SW 1271 (cell line): ENCODE measurements at regions not wholly inside any gene's neighbourhood (a gene's known extent, or its start where the extent isn't known, plus 50 kb on each side); places are given as distances from the start of the nearest gene placed in this dataset.

Experiments
- DNase-seq, 2 experiments: peaks; one replicate each; lab custom pipeline; 2025; lab: John Stamatoyannopoulos, UW

DNA sequence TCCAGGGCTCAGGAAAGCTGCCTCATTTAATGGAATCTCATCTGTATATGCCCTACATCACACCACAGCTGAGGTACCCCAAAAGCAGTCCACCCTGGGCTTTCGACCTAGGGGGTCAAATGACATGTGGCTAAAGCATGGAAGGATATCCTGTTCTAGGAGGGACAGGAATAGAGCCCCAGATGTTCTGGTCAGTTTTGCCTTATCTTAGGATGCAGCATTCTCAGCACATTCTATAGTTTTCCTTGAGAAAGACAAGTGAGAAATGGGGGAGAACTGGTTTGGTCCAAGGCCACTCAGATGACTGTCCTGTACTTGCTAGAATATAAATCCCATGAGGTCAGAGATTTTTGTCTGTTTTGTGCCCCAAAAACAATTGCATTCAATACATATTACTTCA, 688.0 kb upstream of the ZEB2 start:
- no peak for DNase-seq

DNA sequence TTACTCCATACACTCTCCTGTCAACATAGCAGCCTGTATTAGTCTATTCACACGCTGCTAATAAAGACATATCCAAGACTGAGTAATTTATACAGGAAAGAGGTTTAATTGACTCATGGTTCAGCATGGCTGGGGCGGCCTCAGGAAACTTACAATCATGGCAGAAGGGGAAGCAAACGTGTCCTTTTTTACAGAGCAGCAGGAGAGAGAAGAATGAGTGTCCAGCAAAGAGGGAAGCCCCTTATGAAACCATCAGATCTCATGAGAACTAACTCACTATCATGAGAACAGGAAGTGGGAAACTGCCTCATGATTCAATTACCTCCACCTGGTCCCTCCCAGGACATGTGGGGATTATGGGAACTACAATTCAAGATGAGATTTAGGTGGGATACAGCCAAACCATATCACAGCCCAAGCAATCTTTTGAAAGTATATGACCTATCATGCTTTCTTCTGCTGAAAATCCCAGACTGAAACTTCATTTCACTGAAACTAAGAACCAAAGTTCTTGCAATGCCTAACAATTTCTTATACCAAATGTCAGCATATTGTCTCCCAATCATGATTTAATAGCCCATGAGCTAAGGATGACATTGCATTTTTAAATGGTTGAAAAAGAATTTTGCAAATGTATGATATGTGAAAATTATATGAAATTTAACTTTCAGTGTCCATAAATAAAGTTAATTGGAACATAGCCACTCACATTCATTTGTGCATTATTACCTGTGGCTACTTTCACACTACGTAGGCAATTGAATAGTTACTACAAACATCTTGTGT, 686.8 kb upstream of the ZEB2 start:
- no peak for DNase-seq

GRCh38 chr2:145203891-145204290, 684.0 kb upstream of the ZEB2 start:
- DNase-seq, result no peak

GRCh38 chr2:145199827-145200706, 680.1 kb upstream of the ZEB2 start:
- no peak for DNase-seq

- no peak for DNase-seq
These were observed 679.1 kb upstream of the ZEB2 start for GRCh38 chr2:145199042-145199441.

GRCh38 chr2:145198555-145198954, 678.6 kb upstream of the ZEB2 start:
- no peak for DNase-seq

DNA sequence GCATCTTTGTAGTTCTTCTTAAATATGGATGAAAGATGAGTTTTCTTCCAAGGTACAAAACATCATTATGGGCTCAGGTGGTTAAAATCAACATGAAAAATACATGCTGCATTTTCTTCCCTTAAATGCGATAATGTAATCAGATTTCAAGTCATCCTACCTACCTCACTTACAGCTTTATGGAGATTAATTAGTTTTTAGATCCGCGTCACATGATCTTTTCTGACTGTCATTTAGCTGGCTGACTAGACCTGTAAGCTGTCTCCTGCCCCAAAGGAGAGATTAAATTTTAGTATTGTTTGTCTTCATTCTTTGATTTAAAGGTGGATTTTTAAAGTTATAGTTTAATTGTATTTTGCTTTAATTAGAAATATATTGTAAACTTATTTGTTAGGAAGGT, 678.0 kb upstream of the ZEB2 start:
- no peak for DNase-seq

DNA sequence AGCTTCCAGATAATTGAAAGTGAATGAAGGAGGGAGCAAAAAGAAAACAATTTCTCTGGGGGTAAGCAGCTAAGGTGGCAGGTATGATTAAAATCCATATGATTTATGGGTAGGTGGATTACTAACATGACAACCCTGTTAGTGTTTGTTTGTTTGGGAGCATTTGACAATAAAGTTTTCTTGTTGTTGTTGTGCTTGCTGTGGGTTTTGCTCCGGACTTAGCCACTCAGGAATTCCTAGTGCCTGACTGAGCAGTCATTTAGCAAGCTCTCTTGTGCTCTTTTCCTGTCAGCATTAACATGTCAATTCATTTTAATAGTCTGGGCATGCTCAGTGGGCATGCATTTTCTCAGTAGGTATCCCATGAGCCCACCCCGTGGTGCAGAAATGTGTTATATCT, 674.8 kb upstream of the ZEB2 start:
- no peak for DNase-seq

- no peak for DNase-seq
These were observed 670.2 kb upstream of the ZEB2 start for GRCh38 chr2:145190031-145190703.

- no peak for DNase-seq
These were observed 666.4 kb upstream of the ZEB2 start for GRCh38 chr2:145186303-145186702.

DNA sequence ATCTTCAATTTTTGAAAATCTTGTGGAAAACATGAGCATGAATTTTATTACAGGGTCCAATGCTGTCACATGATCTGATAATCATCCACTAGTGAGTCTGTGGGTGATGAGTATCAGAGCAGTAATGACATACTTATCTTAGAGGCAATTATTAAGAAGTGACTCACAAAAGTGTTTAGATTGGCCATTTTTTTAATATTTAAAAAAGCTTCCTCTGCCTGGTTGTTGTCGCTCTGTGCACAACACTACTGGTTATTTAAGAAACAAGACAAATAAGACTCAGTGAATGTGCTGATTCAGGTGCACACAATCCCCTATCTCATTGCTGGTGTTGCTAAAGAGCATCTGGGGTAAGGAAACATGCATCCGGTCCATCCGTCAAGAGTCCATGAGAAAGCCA, 665.8 kb upstream of the ZEB2 start:
- DNase-seq, result no peak

DNA sequence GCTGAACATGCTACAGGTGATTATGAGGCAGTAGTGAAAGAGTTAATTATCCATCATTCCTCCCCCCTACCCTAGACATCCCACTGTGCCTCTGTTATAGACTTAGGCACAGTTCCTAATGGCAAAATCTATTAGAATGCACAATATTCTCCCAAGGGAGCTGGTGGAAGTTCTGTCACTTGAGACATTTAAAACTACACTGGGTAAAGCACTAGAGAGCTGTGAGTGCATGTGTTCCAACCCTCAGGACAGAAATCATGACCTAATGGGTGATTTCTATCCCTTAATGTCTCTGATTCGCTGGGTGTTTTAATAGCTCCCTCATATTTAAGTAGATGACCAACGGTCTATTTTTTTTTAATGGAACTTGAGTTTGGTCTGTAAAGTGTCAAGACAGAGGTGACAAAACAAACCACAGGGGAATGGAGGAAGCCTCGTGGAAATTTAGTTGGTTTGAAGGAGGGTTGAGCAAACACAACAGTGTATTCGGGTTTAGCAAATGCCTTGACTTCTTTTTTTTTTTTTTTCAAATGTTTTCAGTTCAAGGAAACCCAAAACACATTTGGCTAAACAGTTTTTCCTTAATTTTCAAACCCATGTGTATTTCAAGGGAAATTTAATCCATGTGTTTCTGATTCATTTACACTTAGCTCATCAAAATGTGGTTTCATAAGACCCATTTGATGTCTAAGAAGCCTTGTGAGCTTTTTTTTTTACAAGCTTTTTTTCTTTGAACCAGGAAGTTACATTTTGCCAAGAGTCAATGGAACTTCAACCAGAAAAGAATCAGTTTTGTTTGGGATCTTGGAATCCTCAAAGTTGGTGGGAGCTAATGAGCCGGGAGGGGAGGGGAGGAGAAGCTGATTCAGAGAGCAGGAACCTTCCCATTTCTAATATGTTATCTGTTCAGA, 665.1 kb upstream of the ZEB2 start:
- no peak for DNase-seq

- DNase-seq, result no peak
These were observed 649.4 kb upstream of the ZEB2 start for GRCh38 chr2:145169285-145169684.

- DNase-seq, result no peak
These were observed 648.2 kb upstream of the ZEB2 start for GRCh38 chr2:145168091-145168490.

DNA sequence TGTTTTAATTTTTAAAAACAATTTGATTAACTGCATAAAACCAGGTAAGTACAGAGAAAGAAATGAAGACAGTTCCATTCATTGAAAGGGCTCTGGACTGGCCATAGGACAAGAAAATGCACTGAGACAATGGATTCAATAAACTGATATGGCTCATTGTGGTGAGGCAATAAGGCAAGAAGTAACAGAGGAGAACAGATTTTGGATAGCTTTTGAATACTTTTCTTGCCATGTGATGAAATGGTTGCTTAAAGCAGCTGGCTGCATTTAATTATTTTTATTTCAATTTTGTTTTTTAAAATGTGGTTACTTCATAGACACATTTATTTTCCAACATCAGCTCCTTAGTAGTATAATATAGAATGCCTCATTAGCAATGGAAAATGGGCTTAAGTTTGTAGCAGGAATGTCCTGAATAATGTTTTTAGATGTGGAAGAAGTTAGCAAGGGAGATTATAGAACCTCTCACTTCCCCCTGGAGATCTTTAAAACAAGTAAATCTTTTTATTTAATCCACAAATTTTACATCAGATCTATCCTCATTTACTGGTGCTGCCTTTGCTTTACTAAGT, 646.9 kb upstream of the ZEB2 start:
- DNase-seq, result no peak

GRCh38 chr2:145161656-145162055, 641.7 kb upstream of the ZEB2 start:
- no peak for DNase-seq

DNA sequence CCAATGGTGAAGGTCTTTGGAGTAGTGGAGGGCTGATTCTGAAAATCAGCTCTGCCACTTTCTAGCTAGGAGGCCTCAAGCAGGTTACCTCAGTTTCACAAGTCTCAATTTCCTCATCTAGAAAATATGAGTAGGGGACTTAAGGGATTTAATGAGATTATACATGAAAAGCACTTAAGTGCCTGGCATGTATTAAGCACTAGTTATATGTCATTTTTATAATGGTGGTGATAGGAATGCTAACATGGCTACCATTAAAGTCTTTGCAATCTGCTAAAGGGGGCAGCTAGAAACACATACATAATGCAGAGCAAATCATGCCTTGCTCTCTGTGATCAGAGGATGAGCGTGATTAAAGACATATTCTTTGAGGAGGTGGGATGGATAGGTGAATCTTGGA, 640.9 kb upstream of the ZEB2 start:
- DNase-seq, result no peak

DNA sequence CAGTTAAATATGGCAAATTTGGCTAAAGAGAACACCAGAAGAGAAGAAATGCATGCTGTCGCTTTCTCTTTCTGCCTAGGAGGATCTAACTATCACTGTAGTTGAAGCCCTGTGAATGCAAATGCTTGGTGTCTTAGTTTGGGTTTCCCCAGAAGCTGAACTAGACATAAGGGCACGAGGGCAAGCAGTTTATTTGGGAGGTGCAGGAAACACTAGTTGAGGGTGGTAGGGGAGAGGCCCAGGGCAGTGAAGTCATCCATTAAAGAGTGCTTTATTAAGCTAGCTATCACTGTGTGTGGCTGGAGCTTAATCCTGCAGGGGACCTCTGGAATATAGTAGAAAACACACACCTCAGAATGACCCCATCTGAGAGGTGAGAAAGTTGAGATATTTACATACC, 639.8 kb upstream of the ZEB2 start:
- no peak for DNase-seq

DNA sequence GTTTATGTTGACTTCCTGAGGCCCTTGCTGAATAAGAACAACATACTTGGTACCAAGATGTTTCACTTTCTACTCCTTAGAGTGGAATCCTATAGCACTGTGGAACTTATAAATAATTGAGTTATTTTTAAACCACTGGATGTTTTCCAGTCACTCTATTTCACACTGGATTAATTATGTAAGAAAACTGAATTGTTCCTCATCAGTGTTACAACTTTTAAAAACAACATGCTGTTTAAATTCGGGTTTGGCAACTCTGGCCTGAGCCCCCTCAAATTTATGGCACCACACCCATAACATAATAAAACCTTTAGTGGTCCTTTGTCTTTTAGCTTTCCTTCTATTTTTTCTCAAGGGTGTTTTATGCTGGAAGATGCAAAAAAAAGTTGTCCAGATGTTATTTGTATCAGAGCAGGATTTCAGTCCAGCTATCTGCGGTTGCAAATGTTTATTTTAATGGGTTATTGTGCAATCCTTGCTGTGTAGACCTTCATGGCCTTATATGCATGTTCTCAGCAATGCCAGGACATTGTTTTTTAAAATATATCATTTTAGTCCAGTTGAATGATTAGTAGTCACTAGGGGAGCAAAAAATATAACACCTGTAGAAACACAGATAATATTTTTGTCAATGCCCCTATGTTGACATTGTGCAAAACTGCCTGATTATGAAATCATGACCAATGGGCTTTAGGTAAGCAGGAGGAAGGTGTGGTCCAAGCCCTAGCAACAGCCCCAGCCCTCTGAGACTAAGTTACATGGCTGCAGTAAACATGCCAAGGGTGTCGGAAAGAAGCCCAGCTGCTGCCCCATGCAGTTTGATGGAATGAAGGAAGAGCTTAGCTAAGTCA, 638.0 kb upstream of the ZEB2 start:
- DNase-seq, result no peak

DNA sequence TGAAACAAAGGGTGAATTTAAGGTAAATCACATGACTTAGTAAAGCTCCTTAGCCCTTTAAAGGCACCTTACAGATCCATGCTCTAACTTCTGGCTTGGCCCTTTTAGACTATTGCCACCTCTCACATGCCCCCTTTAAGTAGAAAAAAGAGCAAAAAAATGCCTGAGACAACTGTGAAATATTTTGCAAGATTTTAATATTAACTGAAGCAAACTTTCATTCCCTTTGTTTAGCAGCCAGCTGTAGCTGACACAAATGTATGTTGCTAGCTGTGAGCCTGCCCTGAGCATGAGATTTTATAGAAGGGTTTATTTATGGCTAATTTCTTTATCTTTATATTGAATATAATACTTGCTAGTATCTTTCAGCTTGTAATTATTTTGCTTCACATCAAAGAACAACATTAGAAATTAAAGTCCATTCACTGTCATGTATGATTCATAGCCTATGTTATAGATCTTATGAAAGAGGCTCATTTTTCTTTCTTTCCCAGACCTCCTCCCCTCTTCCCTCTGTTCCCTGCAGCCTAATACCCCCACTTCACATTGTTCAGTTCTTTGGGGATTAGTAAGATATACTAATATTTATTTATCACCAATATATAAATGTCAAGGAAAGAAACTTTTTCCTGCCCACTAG, 637.2 kb upstream of the ZEB2 start:
- DNase-seq, result no peak
